B cell (primary cell): ENCODE measurements at regions not wholly inside any gene's neighbourhood (a gene's known extent, or its start where the extent isn't known, plus 50 kb on each side); places are given as distances from the start of the nearest gene placed in this dataset.

Experiments
- CTCF ChIP-seq: fragments of 200-600 bp; IDR thresholded peaks from one replicate; pipeline ENCODE4 v1.8.0; 2022; ENCODE audit warnings: antibody characterized with exemption, mild to moderate bottlenecking
- EZH2 ChIP-seq: IDR thresholded peaks from 2 replicates; pipeline ENCODE4 v1.6.1; 2012; ENCODE audit warnings: borderline replicate concordance, low read depth, mild to moderate bottlenecking, moderate library complexity, low read length; ENCODE audit not compliant: insufficient read depth, poor library complexity, severe bottlenecking

- TF ChIP-seq EZH2, result no peak
- no peak for TF ChIP-seq CTCF
These were observed 232.3 kb upstream of the PTGER4 start for GRCh38 chr5:40447438-40447837.
